K562 (cell line): ENCODE measurements at regions not wholly inside any gene's neighbourhood (a gene's known extent, or its start where the extent isn't known, plus 50 kb on each side); places are given as distances from the start of the nearest gene placed in this dataset.

Source experiments
- ARHGAP35 ChIP-seq: fragments of 450-650 bp; IDR thresholded peaks from 2 replicates; pipeline ENCODE4 v1.6.1; 2018; ENCODE audit not compliant: partially characterized antibody
- ARNT ChIP-seq, 2 experiments: fragments of 450-650 bp; IDR thresholded peaks; 2 replicates each; pipeline ENCODE4 v1.6.1; 2016; ENCODE audit warnings: mild to moderate bottlenecking in 1 of 2
- ATF7 ChIP-seq: fragments of 450-650 bp; IDR thresholded peaks from 2 replicates; pipeline ENCODE4 v1.7.1; 2014; ENCODE audit warnings: mild to moderate bottlenecking, moderate library complexity
- HMGN3 ChIP-seq: IDR thresholded peaks from 2 replicates; pipeline ENCODE4 v1.6.1; 2011; ENCODE audit warnings: borderline replicate concordance, low read depth, mild to moderate bottlenecking, mixed read lengths, low read length; ENCODE audit not compliant: insufficient read length; ENCODE audit errors: extremely low read depth
- POLR2AphosphoS5 ChIP-seq: IDR thresholded peaks from 2 replicates; pipeline ENCODE4 v1.6.1; 2011; ENCODE audit warnings: mild to moderate bottlenecking, low read depth, low read length, moderate library complexity; ENCODE audit not compliant: control insufficient read depth, insufficient read depth
- SPI1 ChIP-seq: IDR thresholded peaks from 2 replicates; pipeline ENCODE4 v1.6.1; 2011; ENCODE audit warnings: low read depth, low read length, control low read depth, borderline replicate concordance
- SRF ChIP-seq, 2 experiments: fragments of 250-450, 450-650 bp in 1 of 2; sonication (Bioruptor Pico) in 1 of 2; sonication (generic) in 1 of 2; formaldehyde crosslinking; IDR thresholded peaks; 2 replicates each; pipeline versions ENCODE4 v1.5.0 to v1.5.1; 2020 to 2022; ENCODE audit warnings: mild to moderate bottlenecking in 1 of 2, missing genetic modification reagents in 1 of 2
- STAG1 ChIP-seq: sonication (generic); formaldehyde crosslinking; IDR thresholded peaks from 2 replicates; pipeline ENCODE4 v1.5.0; 2020; ENCODE audit warnings: missing genetic modification reagents, borderline replicate concordance
- TARDBP ChIP-seq: fragments of 450-650 bp; IDR thresholded peaks from 2 replicates; pipeline ENCODE4 v1.6.1; 2016
- TCF7 ChIP-seq: sonication (generic); IDR thresholded peaks from 2 replicates; pipeline ENCODE4 v1.6.1; 2016; ENCODE audit warnings: antibody characterized with exemption, borderline replicate concordance
- USF1 ChIP-seq: sonication (generic); formaldehyde crosslinking; IDR thresholded peaks from 2 replicates; pipeline ENCODE4 v1.9.0; 2022; ENCODE audit warnings: mild to moderate bottlenecking, missing genetic modification reagents
- ZNF347 ChIP-seq: fragments of 450-650 bp; formaldehyde crosslinking; IDR thresholded peaks from 2 replicates; pipeline ENCODE4 v1.4.0; 2020; ENCODE audit warnings: low read depth, mild to moderate bottlenecking, moderate library complexity

GRCh38 chr20:48025051-48025515 lies 239.8 kb upstream of the SULF2 start:
- TF ChIP-seq POLR2AphosphoS5 = no peak
- no peak for TF ChIP-seq SPI1
- no peak for TF ChIP-seq USF1 (CRISPR knock-in tag)
- no peak for TF ChIP-seq TARDBP
- TF ChIP-seq ARHGAP35 = no peak
- TF ChIP-seq STAG1 = no peak
- no peak for TF ChIP-seq ATF7
- TF ChIP-seq HMGN3 = no peak
- TF ChIP-seq ZNF347 (CRISPR knock-in tag) = no peak
- TF ChIP-seq ARNT (IDR thresholded peaks at IDR 0.05) = no peak
- no peak for TF ChIP-seq SRF (CRISPR knock-in tag; IDR thresholded peaks at IDR 0.05)
- no peak for TF ChIP-seq TCF7
